Stimulated activated CD8-positive, alpha-beta memory T cell treated with anti-CD3 and anti-CD28 coated beads, Interleukin-15, amount 100 ng/mL, for 1 hour (primary cell): ENCODE measurements at regions not wholly inside any gene's neighbourhood (a gene's known extent, or its start where the extent isn't known, plus 50 kb on each side); places are given as distances from the start of the nearest gene placed in this dataset.
"Not testable (repeated sequence)": the region's sequence is repeated elsewhere in the genome, so short reads cannot be mapped to it uniquely, and the experiment has no call there.

Experiments used
- DNase-seq: peaks from one replicate; pipeline ENCODE4 v3.0.0-alpha.2; 2020; ENCODE audit warnings: low read depth

DNA sequence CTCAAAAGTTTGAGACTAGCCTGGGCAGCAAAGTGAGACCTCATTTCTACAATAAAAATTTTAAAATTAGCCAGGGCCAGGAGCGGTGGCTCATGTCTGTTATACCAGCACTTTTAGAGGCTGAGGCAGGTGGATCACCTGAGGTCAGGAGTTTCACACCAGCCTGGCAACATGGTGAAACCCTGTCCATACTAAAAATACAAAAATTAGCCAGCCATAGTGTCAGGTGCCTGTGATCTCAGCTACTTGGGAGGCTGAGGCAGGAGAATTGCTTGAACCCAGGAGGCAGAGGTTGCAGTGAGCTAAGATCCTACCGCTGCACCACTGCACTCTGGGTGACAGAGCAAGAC is 85.1 kb upstream of the MAP4 start:
- DNase-seq = not testable (repeated sequence)

DNA sequence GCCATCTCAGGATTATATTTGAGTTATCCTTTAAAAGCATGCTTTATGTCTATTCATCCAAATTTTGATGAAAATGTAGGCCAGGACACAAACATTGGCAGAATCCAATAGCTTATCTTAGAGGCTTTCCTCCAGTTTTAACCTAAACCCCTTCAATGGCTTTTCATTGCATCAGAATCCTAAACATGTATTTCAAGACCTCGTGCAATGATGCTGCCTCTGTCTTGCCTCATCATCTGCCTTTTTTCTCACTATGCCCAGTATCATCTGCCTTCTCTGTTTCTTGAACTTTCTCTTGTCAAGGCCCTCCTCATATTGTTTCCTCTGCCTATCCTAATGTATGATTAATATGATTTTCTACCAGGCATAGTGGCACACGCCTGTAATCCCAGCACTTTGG is 76.1 kb upstream of the MAP4 start:
- DNase-seq = no peak

DNA sequence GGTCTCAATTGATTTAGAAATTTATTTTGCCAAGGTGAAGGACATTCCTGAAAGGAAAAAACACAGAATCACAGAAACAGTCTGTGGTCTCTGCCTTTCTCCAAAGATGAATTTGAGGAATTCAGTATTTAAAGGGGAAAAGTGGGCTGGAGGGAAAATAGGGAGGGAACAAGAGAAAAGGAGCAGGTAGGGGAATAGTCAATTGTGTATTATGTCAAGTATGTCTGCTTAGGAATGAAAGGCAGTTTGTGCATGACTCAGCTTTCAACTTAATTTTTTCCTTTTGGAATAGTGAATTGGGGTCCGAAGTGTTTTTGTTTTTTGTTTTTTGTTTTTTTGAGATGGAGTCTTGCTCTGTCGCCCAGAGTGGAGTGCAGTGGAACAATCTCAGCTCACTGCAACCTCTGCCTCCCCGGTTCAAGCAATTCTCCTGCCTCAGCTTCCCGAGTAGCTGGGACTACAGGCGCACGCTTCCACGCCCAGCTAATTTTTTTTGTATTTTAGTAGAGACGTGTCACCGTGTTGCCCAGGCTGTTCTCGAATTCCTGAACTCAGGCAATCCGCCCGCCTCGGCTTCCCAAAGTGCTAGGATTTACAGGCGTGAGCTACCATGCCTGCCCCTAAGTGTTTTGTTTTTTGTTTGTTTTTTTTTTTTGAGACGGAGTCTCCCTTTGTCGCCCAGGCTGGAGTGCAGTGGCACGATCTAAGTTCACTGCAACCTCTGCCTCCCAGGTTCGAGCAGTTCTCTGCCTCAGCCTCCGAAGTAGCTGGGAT is 74.1 kb upstream of the MAP4 start:
- DNase-seq = no peak

DNA sequence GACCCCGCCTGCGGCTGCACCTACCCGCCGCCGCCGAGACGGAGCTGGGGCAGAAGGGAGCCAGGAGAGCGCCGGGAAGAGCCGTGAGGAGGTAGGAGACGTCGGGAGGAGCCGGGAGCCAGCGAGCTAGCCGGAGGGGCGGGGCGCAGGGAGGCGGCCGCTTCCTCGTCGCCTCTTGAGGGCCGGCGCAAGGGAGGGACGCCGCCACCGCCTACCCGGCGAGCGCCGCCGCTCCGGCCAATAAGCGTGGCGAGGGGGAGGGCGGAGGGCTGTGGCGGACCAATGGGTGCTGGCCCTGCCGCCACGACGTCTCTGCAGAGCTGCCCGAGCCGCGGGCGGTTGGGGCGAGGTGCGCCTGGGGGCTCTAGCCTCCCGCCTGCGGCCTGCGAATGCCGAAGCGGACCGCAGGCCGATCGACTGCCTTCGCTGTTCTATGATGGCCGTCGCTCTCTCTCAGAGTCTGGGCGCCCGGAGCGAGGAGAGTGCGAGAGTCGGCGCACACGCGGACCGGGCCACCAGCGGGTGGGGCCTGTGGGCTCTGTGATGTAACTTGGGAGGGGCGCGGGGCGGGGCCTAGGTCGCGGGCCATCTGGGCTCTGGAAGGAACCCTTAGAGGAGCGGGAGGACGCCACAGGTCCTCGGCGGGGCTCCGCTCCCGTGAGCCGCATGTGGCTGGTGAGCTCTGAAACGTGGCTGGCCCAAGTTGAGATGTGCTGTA is 72.7 kb upstream of the MAP4 start:
- peak; percentile 90 for DNase-seq

DNA sequence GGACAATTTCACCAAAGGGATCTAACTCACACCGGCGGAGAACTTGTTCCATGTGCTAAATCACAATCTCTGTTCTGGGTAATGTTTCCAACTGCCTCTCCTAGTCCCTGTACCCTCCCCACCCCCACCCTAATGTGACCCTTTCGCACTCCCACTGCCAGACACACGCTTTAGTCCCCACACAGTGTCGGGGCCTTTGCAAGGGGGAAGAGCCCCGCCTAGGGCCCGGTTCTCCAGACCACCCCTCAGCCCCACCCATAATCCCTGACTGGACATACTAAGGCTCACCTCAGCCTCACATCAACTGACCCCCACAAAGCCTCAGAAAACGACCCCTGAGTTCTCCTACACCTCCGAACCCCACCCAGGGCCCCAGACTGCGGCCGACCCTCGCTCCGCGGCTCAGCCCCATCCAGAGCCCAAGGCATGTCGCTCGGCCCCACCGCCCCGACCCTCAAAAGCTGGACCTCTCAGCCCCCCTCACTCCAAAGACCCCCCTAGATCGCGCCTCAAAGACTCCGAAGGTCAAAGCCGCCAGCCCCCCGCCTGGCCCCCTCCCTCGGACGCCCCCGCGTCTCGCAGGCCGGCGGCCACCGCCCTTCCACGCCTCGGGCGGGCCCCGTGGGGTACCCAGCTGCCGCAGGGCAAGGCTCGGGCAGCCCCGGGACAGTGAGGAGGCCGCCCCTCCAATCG is 72.0 kb upstream of the MAP4 start:
- DNase-seq = no peak

DNA sequence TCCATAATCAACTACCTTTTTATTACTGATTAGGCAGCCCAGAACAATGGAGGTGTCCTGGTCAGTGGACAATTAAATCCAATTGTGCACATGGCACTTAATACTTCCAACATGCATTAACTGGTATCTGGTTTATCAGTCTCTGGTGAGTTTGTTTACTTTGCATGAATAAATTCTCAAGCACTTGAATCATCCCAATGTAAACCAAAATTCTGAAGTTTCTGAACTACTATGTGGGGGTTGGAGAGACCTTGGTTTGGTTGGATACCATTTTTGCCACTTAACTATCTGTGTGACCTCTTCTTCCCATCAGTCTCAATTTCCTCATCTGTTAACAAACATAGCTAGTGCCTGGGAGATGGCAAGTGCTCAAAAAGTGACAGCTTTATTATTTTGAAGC is 70.5 kb upstream of the MAP4 start:
- no peak for DNase-seq

DNA sequence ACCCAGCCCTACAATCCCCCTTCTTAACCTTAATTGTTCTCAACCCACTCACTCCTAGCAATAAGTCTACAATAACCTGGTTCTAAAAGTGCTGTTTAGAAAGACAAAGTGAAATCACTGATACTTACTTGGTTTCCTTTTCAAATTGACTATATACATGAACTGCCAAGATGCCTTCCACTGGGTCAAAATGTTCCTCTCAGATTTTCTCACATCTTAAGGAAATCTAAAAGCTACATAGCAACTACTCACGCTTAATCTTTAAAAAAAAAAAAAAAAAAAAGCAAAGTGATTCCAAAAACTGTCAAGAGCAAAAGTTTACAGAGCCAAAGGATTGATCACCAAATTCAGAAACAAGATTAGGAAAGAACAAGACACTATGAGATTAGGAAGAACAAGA is 68.7 kb upstream of the MAP4 start:
- DNase-seq = no peak

DNA sequence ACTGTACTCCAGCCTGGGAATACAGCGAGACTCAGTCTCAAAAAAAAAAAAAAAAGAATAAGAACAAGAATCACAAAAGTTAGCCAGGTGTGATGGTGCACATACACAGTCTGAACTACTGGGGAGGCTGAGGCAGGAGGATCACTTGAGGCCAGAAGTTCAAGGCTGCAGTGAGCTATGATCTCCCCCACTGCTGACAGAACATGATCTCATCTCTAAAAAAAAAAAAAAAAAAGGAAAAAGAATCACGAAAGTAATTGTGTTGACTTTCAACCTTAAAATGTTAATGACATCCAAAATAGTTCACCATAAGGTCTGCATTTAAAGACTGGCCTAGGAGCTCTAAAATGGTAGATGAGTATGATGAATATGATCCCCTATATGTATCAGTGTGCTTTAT is 68.0 kb upstream of the MAP4 start:
- DNase-seq = no peak

DNA sequence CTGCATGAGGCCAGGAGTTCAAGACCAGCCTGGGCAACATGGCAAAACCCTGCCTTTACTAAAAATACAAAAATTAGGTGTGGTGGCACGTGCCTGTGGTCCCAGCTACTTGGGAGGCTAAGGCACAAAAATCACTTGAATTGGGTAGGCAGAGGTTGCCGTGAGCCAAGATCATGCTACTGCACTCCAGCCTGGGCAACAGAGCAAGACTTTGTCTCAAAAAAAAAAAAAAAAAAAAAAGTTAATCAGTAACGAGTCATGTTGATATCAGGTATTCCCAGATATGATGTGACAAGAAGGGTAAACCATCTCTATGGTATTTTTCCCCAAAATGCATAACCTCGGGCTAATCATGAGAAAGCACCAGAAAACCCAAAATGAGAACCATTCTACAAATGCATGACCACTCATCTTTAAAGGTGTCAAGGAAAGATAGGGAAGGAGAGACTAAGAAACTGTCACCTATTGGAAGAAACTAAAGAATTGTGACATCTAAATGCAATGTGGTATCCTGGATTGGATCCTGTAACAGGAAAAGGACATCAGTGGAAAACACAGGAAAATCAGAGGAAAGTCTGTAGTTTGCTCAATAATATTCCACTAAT is 66.5 kb upstream of the MAP4 start:
- no peak for DNase-seq

DNA sequence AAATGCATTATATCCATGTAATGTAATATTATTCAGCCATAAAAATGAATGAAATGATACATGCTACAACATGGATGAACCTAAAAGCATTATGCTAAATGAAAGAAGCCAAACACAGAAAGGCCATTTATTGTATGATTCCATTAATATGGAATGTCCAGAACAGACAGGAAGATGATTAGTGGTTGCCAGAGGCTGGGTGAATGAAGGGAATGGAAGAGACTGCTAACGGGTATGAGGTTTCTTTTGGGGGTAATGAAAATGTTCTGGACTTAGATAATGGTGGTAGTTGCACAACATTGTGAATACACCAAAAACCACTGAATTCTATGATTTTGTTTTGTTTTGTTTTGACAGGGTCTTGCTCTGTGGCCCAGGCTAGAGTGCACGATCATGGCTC is 61.6 kb upstream of the MAP4 start:
- DNase-seq = no peak

DNA sequence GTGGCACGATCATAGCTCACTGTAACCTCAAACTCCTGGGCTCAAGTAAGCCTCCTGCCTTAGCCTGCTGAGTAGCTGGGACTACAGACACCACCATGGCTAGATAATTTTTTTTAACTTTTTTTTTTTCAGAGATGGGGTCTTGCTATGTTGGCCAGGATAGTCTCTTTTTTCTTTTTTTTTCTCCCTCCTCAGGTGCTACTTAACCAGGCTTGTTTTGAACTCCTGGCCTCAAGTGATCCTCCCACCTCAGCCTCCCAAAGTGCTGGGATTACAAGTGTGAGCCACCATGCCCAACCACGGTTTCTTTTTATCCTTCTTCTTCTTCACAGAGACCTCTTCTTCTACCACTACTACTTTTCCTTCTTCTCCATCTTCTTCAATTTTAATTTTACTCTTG is 53.8 kb upstream of the MAP4 start:
- DNase-seq = no peak

DNA sequence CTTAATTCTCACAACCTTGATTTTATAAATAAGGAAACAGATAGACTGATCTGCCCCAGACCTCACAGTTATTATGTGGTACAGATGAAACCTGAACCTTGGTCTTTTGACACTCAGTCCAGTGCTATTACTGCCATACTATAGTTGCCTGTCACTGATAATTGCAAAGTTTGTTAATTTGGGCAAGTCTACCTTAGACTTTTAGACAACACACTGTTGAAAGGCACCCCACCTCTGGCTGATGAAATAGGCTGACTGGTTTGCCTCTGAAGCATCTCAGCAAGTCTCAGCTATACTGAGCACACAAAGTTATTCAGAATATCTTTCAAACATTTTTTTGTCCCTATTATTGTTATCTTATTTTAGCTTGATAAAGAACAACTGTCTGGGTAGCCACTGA is 53.1 kb upstream of the MAP4 start:
- no peak for DNase-seq

DNA sequence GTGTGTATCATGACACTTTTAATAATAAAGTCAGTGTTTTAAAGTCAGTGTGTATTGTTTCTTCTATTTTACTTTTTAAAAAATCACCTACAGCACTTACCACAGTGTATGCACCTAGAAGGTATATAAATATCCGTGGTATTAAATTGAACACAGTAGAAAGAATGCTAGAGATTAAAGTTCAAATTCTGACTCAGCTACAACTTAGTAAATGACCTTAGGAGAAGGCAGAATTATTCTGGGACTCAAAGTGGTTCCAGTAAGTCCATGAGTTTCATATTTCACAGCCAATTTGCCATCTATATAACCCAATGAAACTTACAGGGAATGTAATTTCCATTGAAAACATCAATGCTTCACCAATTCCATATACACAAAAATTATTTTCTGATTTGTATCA is 52.7 kb upstream of the MAP4 start:
- DNase-seq = no peak

DNA sequence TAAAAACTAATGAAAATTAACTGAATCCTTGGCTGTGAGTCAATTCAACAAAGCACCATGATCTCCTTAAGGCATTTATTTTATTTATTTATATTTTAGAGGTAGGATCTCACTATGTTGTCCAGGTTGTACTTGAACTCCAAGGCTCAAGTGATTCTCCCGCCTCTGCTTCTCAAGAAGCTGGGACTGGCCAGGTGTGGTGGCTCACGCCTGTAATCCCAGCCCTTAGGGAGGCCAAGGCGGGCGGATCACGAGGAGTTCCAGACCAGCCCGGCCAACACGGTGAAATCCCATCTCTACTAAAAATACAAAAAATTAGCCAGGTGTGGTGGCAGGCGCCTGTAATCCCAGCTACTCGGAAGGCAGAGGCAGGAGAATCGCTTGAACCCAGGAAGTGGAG is 52.1 kb upstream of the MAP4 start:
- DNase-seq = not testable (repeated sequence)

DNA sequence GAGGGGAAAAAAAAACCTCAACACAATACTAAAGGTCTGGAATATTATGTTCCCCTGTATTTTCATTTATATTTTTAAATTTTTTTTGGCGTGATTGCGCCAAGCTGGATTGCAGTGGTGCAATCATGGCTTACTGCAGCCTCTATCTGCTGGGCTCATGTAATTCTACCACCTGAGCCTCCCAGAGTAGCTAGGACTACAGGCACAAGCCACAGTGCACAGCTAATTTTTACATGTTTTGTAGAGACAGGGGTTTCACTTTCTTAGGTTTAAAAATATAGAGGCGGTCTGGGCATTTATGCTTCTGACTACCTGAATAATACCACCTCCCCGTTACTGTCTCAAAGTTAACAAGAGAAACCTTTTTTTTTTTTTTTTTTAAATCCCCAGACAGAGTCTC is 51.1 kb upstream of the MAP4 start:
- no peak for DNase-seq
